Fibroblast of lung (primary cell): ENCODE measurements at regions not wholly inside any gene's neighbourhood (a gene's known extent, or its start where the extent isn't known, plus 50 kb on each side); places are given as distances from the start of the nearest gene placed in this dataset.
A peak's percentile ranks its signal among the peaks of the same experiment; 100 is the strongest.

Experiments used
- DNase-seq, 2 donors: peaks; one replicate each; pipeline versions ENCODE4 v3.0.0 to v3.0.0-alpha.2; 2010; ENCODE audit warnings: low read depth in 2 of 2
- H2AFZ ChIP-seq: 2 replicates; pipeline ENCODE4 v1.5.1; 2012; ENCODE audit warnings: low read length, control low read depth, inconsistent platforms
- H3K27ac ChIP-seq: 2 replicates; pipeline ENCODE4 v1.5.1; 2011; ENCODE audit warnings: low read length, control low read depth; ENCODE audit not compliant: insufficient read depth
- H3K27me3 ChIP-seq: 2 replicates; pipeline ENCODE4 v1.5.1; 2011; ENCODE audit warnings: mild to moderate bottlenecking, low read length; ENCODE audit not compliant: control insufficient read depth, insufficient read depth
- H3K36me3 ChIP-seq: 2 replicates; pipeline ENCODE4 v1.5.1; 2011; ENCODE audit warnings: low read length; ENCODE audit not compliant: control insufficient read depth, insufficient read depth
- H3K4me1 ChIP-seq: 2 replicates; pipeline ENCODE4 v1.5.1; 2011; ENCODE audit warnings: low read length; ENCODE audit not compliant: control insufficient read depth, insufficient read depth; ENCODE audit errors: extremely low read depth
- H3K4me2 ChIP-seq: 2 replicates; pipeline ENCODE4 v1.5.1; 2011; ENCODE audit warnings: low read length, control low read depth; ENCODE audit not compliant: insufficient read depth; ENCODE audit errors: extremely low read depth
- H3K4me3 ChIP-seq, 4 experiments: fragments of 200-600 bp in 1 of 4; sonication (generic) in 1 of 4; replicated peaks in 1 of 4; 2 replicates each; pipeline ENCODE4 v1.5.1; 2011 to 2016; ENCODE audit warnings: low read length in 4 of 4, low read depth in 3 of 4, mild to moderate bottlenecking in 3 of 4, control low read depth in 2 of 4, inconsistent platforms in 1 of 4, mixed read lengths in 1 of 4; ENCODE audit not compliant: insufficient read depth in 1 of 4; ENCODE audit errors: control extremely low read depth in 1 of 4
- H3K79me2 ChIP-seq: 2 replicates; pipeline ENCODE4 v1.5.1; 2012; ENCODE audit warnings: mild to moderate bottlenecking, low read length, inconsistent platforms; ENCODE audit not compliant: control insufficient read depth, insufficient read depth
- H3K9ac ChIP-seq: 2 replicates; pipeline ENCODE4 v1.5.1; 2011; ENCODE audit warnings: mild to moderate bottlenecking, low read length, control low read depth; ENCODE audit not compliant: insufficient read depth
- H3K9me3 ChIP-seq: 2 replicates; pipeline ENCODE4 v1.5.1; 2012; ENCODE audit warnings: low read depth, low read length; ENCODE audit not compliant: control insufficient read depth, insufficient read depth
- H4K20me1 ChIP-seq: 2 replicates; pipeline ENCODE4 v1.5.1; 2011; ENCODE audit warnings: low read length; ENCODE audit not compliant: control insufficient read depth, insufficient read depth; ENCODE audit errors: extremely low read depth
- EZH2 ChIP-seq: IDR thresholded peaks from 2 replicates; pipeline ENCODE4 v1.5.1; 2012; ENCODE audit warnings: low read length, control low read depth, mild to moderate bottlenecking; ENCODE audit errors: missing control alignments
- TF ChIP-seq, protein P1 (sequence below), 2 donors: IDR thresholded peaks in 1 of 2; conservative IDR thresholded peaks in 1 of 2; 1 replicate in 1 of 2; 2 replicates in 1 of 2; pipeline ENCODE4 v1.5.1; 2011 to 2012; ENCODE audit warnings: low read length in 2 of 2, control low read depth in 1 of 2, inconsistent platforms in 1 of 2, low read depth in 1 of 2, mild to moderate bottlenecking in 1 of 2

DNA sequence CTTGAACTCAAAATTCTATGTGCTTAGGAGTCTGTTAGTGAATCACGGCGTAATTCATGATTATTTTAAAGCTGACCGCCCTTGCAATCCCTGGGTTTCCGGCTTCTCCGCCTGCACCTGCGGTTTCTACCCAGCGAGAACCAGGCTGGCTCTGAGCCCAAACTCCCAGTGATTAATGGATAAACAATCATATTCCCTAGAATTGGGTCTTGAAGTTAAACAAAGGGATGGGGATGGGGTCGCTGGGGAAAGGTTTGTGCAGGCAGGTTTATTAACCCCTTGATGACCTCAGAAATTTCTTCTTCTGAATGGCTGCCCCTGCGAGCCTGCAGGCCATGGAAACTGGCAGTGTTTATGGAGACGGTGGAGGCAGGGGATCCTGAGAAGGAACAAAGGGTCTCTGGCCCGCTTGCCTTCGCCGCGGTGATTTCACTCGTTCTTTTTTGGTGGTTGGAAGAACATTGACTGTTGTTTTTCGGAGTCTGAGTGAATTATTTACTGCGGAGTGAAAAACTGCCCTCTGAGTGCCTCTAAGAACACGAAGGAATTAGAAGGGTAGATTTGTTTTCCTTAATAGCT is 1000.3 kb downstream of the BRD1 start:
- peak in 1 of 2 donors; percentile 47 for DNase-seq
- H4K20me1 ChIP-seq, result no peaks in the 10 kb centered on the region
- H3K27ac ChIP-seq, result no peak overlapping the region
- no peak for TF ChIP-seq EZH2
- TF ChIP-seq, protein P1, sequence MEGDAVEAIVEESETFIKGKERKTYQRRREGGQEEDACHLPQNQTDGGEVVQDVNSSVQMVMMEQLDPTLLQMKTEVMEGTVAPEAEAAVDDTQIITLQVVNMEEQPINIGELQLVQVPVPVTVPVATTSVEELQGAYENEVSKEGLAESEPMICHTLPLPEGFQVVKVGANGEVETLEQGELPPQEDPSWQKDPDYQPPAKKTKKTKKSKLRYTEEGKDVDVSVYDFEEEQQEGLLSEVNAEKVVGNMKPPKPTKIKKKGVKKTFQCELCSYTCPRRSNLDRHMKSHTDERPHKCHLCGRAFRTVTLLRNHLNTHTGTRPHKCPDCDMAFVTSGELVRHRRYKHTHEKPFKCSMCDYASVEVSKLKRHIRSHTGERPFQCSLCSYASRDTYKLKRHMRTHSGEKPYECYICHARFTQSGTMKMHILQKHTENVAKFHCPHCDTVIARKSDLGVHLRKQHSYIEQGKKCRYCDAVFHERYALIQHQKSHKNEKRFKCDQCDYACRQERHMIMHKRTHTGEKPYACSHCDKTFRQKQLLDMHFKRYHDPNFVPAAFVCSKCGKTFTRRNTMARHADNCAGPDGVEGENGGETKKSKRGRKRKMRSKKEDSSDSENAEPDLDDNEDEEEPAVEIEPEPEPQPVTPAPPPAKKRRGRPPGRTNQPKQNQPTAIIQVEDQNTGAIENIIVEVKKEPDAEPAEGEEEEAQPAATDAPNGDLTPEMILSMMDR (conservative IDR thresholded peaks at IDR 0.05 in 1 of 2, IDR thresholded peaks at IDR 0.05 in 1 of 2; ENCODE audit: low read depth in 1 of 2, low read length in 2 of 2), result no peak
- no peak overlapping the region for H3K4me3 ChIP-seq
- H3K9ac ChIP-seq, result no peak overlapping the region
- H3K79me2 ChIP-seq, result no peaks in the 10 kb centered on the region
- no peak overlapping the region for H3K4me2 ChIP-seq
- H3K4me1 ChIP-seq, result no peaks in the 10 kb centered on the region
- H3K27me3 ChIP-seq, result no peaks in the 10 kb centered on the region
- H3K36me3 ChIP-seq, result no peaks in the 10 kb centered on the region
- no peak overlapping the region for H2AFZ ChIP-seq
- no peaks in the 10 kb centered on the region for H3K9me3 ChIP-seq

DNA sequence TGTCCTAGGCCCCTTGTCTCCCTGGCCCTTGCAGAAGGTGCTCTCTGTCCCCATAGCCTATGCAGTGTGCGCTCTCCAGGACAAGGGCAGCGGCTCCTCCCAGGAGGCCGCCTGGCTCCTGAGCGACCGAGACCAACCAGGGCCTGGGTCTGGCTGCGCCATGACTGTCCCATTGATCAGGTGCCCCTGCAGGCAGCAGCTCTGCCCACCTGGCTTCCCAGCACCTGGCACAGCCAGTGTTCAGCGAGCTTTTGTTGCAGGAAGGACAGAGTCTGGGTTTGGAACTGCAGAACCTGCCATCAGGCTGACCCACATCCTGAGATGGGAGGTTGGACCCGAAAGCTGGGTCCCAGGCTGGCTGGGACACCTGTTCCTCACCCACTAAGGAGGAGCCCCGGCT is 1001.1 kb downstream of the BRD1 start:
- H3K36me3 ChIP-seq, result no peaks in the 10 kb centered on the region
- no peak overlapping the region for H3K4me3 ChIP-seq
- H3K9me3 ChIP-seq, result no peaks in the 10 kb centered on the region
- TF ChIP-seq, protein P1 (conservative IDR thresholded peaks at IDR 0.05 in 1 of 2, IDR thresholded peaks at IDR 0.05 in 1 of 2; ENCODE audit: low read depth in 1 of 2, low read length in 2 of 2), result no peak
- no peak for TF ChIP-seq EZH2
- no peak for DNase-seq
- H3K4me2 ChIP-seq, result no peak overlapping the region
- no peaks in the 10 kb centered on the region for H3K27me3 ChIP-seq
- no peaks in the 10 kb centered on the region for H3K4me1 ChIP-seq
- no peaks in the 10 kb centered on the region for H4K20me1 ChIP-seq
- no peak overlapping the region for H3K9ac ChIP-seq
- no peak overlapping the region for H2AFZ ChIP-seq
- no peak overlapping the region for H3K27ac ChIP-seq
- H3K79me2 ChIP-seq, result no peaks in the 10 kb centered on the region

- Histone ChIP-seq H3K9ac (no peak overlapping the region), H3K4me2 (no peak overlapping the region), H4K20me1 (no peaks in the 10 kb centered on the region), H2AFZ (no peak overlapping the region), H3K4me3 (no peak overlapping the region), H3K36me3 (no peaks in the 10 kb centered on the region), H3K27ac (no peak overlapping the region), H3K27me3 (no peaks in the 10 kb centered on the region), H3K4me1 (no peaks in the 10 kb centered on the region), H3K79me2 (no peaks in the 10 kb centered on the region), H3K9me3 (no peaks in the 10 kb centered on the region)
- TF ChIP-seq EZH2, result no peak
- TF ChIP-seq, protein P1 (conservative IDR thresholded peaks at IDR 0.05 in 1 of 2, IDR thresholded peaks at IDR 0.05 in 1 of 2; ENCODE audit: low read depth in 1 of 2, low read length in 2 of 2), result no peak
- no peak for DNase-seq
These were observed 1001.7 kb downstream of the BRD1 start for GRCh38 chr22:48825802-48826520.
